ENCODE measurements at regions not wholly inside any gene's neighbourhood (a gene's known extent, or its start where the extent isn't known, plus 50 kb on each side); places are given as distances from the start of the nearest gene placed in this dataset.

DNA sequence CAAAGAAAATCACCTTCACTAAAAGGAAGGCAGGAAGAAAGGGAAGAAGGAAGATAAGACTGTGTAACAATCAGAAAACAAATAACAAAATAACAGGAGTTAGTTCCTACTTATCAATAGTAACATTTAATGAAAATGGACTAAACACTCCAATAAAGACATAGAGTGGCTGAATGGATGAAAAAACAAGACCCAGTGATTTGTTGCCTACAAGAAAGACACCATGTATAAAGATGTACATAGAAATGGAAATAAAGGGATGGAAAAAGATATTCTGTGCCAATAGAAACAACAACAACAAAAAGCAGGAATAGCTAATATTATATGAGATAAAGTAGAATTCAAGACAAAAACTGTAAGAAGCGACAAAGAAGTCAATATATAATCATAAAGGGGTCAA, 116.8 kb downstream of the LURAP1L start:
- Histone ChIP-seq H3K36me3 (ENCODE audit: insufficient read depth) (no peaks in the 10 kb centered on the region), H3K4me3 (no peak overlapping the region), H3K79me2 (replicated peaks; ENCODE audit: insufficient read depth) (no peaks in the 10 kb centered on the region), H3K27me3 (ENCODE audit: insufficient read depth) (no peaks in the 10 kb centered on the region), H3K27ac (ENCODE audit: low read depth) (no peak overlapping the region), H3K9me2 (ENCODE audit: insufficient read depth) (peaks cover 4% of the 10 kb centered on the region; the same call in 1 of the 2 replicates), H3K4me2 (no peak overlapping the region), H4K20me1 (replicated peaks; ENCODE audit: insufficient read depth) (no peaks in the 10 kb centered on the region), H3F3A (replicated peaks; ENCODE audit: low read depth) (no peaks in the 10 kb centered on the region), H2AFZ (no peak overlapping the region), H3K4me1 (ENCODE audit: insufficient read depth) (no peaks in the 10 kb centered on the region)
- H3K27ac Mint-ChIP-seq = no peak overlapping the region
- H3K36me3 Mint-ChIP-seq (ENCODE audit: low read depth) = no peaks in the 10 kb centered on the region; the same call in 2 of the 3 replicates
- no peak overlapping the region for H3K4me3 Mint-ChIP-seq
- H3K27me3 Mint-ChIP-seq (ENCODE audit: insufficient read depth, low read depth, poor library complexity) = peaks cover 2% of the 10 kb centered on the region
- no peak for ATAC-seq
- no peak for DNase-seq (ENCODE audit: low spot score)
- no peaks in the 10 kb centered on the region for H3K4me1 Mint-ChIP-seq
- TF ChIP-seq, protein P1, sequence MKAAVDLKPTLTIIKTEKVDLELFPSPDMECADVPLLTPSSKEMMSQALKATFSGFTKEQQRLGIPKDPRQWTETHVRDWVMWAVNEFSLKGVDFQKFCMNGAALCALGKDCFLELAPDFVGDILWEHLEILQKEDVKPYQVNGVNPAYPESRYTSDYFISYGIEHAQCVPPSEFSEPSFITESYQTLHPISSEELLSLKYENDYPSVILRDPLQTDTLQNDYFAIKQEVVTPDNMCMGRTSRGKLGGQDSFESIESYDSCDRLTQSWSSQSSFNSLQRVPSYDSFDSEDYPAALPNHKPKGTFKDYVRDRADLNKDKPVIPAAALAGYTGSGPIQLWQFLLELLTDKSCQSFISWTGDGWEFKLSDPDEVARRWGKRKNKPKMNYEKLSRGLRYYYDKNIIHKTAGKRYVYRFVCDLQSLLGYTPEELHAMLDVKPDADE (IDR thresholded peaks at IDR 0.05) = no peak
- TF ChIP-seq NANOG (IDR thresholded peaks at IDR 0.05; ENCODE audit: borderline replicate concordance) = no peak
- no peak for TF ChIP-seq JUNB (IDR thresholded peaks at IDR 0.05; ENCODE audit: unreplicated experiment)
- no peak for TF ChIP-seq STAT1 (IDR thresholded peaks at IDR 0.05; ENCODE audit: unreplicated experiment)
- no peak for TF ChIP-seq CREB1 (CRISPR knock-in tag; IDR thresholded peaks at IDR 0.05; ENCODE audit: low read depth)
- no peak for TF ChIP-seq EZH2phosphoT487 (IDR thresholded peaks at IDR 0.05; ENCODE audit: unreplicated experiment)
- no peak for TF ChIP-seq POLR2AphosphoS5 (IDR thresholded peaks at IDR 0.05; ENCODE audit: low read depth)
- no peak for TF ChIP-seq EZH2 (IDR thresholded peaks at IDR 0.05; ENCODE audit: low read depth, unreplicated experiment)
- no peak for TF ChIP-seq ZNF114 (CRISPR knock-in tag; IDR thresholded peaks at IDR 0.05)
- TF ChIP-seq, protein P2, sequence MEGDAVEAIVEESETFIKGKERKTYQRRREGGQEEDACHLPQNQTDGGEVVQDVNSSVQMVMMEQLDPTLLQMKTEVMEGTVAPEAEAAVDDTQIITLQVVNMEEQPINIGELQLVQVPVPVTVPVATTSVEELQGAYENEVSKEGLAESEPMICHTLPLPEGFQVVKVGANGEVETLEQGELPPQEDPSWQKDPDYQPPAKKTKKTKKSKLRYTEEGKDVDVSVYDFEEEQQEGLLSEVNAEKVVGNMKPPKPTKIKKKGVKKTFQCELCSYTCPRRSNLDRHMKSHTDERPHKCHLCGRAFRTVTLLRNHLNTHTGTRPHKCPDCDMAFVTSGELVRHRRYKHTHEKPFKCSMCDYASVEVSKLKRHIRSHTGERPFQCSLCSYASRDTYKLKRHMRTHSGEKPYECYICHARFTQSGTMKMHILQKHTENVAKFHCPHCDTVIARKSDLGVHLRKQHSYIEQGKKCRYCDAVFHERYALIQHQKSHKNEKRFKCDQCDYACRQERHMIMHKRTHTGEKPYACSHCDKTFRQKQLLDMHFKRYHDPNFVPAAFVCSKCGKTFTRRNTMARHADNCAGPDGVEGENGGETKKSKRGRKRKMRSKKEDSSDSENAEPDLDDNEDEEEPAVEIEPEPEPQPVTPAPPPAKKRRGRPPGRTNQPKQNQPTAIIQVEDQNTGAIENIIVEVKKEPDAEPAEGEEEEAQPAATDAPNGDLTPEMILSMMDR (conservative IDR thresholded peaks at IDR 0.05; ENCODE audit: low read depth in 2 of 2) = no peak
- no peak for TF ChIP-seq ZNF331 (CRISPR knock-in tag; IDR thresholded peaks at IDR 0.05; ENCODE audit: low read depth)
- TF ChIP-seq, protein P3, sequence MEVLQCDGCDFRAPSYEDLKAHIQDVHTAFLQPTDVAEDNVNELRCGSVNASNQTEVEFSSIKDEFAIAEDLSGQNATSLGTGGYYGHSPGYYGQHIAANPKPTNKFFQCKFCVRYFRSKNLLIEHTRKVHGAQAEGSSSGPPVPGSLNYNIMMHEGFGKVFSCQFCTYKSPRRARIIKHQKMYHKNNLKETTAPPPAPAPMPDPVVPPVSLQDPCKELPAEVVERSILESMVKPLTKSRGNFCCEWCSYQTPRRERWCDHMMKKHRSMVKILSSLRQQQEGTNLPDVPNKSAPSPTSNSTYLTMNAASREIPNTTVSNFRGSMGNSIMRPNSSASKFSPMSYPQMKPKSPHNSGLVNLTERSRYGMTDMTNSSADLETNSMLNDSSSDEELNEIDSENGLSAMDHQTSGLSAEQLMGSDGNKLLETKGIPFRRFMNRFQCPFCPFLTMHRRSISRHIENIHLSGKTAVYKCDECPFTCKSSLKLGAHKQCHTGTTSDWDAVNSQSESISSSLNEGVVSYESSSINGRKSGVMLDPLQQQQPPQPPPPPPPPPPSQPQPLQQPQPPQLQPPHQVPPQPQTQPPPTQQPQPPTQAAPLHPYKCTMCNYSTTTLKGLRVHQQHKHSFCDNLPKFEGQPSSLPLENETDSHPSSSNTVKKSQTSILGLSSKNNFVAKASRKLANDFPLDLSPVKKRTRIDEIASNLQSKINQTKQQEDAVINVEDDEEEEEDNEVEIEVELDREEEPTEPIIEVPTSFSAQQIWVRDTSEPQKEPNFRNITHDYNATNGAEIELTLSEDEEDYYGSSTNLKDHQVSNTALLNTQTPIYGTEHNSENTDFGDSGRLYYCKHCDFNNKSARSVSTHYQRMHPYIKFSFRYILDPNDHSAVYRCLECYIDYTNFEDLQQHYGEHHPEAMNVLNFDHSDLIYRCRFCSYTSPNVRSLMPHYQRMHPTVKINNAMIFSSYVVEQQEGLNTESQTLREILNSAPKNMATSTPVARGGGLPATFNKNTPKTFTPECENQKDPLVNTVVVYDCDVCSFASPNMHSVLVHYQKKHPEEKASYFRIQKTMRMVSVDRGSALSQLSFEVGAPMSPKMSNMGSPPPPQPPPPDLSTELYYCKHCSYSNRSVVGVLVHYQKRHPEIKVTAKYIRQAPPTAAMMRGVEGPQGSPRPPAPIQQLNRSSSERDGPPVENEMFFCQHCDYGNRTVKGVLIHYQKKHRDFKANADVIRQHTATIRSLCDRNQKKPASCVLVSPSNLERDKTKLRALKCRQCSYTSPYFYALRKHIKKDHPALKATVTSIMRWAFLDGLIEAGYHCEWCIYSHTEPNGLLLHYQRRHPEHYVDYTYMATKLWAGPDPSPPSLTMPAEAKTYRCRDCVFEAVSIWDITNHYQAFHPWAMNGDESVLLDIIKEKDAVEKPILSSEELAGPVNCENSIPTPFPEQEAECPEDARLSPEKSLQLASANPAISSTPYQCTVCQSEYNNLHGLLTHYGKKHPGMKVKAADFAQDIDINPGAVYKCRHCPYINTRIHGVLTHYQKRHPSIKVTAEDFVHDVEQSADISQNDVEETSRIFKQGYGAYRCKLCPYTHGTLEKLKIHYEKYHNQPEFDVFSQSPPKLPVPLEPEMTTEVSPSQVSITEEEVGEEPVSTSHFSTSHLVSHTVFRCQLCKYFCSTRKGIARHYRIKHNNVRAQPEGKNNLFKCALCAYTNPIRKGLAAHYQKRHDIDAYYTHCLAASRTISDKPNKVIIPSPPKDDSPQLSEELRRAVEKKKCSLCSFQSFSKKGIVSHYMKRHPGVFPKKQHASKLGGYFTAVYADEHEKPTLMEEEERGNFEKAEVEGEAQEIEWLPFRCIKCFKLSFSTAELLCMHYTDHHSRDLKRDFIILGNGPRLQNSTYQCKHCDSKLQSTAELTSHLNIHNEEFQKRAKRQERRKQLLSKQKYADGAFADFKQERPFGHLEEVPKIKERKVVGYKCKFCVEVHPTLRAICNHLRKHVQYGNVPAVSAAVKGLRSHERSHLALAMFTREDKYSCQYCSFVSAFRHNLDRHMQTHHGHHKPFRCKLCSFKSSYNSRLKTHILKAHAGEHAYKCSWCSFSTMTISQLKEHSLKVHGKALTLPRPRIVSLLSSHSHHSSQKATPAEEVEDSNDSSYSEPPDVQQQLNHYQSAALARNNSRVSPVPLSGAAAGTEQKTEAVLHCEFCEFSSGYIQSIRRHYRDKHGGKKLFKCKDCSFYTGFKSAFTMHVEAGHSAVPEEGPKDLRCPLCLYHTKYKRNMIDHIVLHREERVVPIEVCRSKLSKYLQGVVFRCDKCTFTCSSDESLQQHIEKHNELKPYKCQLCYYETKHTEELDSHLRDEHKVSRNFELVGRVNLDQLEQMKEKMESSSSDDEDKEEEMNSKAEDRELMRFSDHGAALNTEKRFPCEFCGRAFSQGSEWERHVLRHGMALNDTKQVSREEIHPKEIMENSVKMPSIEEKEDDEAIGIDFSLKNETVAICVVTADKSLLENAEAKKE (CRISPR knock-in tag; IDR thresholded peaks at IDR 0.05) = no peak
- TF ChIP-seq, protein P4, sequence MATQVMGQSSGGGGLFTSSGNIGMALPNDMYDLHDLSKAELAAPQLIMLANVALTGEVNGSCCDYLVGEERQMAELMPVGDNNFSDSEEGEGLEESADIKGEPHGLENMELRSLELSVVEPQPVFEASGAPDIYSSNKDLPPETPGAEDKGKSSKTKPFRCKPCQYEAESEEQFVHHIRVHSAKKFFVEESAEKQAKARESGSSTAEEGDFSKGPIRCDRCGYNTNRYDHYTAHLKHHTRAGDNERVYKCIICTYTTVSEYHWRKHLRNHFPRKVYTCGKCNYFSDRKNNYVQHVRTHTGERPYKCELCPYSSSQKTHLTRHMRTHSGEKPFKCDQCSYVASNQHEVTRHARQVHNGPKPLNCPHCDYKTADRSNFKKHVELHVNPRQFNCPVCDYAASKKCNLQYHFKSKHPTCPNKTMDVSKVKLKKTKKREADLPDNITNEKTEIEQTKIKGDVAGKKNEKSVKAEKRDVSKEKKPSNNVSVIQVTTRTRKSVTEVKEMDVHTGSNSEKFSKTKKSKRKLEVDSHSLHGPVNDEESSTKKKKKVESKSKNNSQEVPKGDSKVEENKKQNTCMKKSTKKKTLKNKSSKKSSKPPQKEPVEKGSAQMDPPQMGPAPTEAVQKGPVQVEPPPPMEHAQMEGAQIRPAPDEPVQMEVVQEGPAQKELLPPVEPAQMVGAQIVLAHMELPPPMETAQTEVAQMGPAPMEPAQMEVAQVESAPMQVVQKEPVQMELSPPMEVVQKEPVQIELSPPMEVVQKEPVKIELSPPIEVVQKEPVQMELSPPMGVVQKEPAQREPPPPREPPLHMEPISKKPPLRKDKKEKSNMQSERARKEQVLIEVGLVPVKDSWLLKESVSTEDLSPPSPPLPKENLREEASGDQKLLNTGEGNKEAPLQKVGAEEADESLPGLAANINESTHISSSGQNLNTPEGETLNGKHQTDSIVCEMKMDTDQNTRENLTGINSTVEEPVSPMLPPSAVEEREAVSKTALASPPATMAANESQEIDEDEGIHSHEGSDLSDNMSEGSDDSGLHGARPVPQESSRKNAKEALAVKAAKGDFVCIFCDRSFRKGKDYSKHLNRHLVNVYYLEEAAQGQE (IDR thresholded peaks at IDR 0.05; ENCODE audit: unreplicated experiment) = no peak
- H3K9me3 Mint-ChIP-seq = peaks cover 11% of the 10 kb centered on the region; the same call in 2 of the 3 replicates

Data from GM23338 (cell line).